Kidney (tissue), 13 donors: ENCODE measurements at regions not wholly inside any gene's neighbourhood (a gene's known extent, or its start where the extent isn't known, plus 50 kb on each side); places are given as distances from the start of the nearest gene placed in this dataset.

Source experiments
- DNase-seq, 5 donors: peaks; one replicate each; pipeline ENCODE4 v3.0.0-alpha.2; 2013 to 2020
- FAIRE-seq: peaks from 2 replicates; lab custom pipeline; 2012; peaks lifted over from hg19 to GRCh38; lab: Jason Lieb, UNC
- H3K27ac ChIP-seq, 2 donors: one replicate each; pipeline ENCODE4 v1.7.0; 2013; ENCODE audit warnings: low read depth in 2 of 2, low read length in 2 of 2, inconsistent platforms in 1 of 2
- H3K27me3 ChIP-seq: one replicate; pipeline ENCODE4 v1.7.1; 2013; ENCODE audit warnings: low read length, inconsistent platforms; ENCODE audit not compliant: control insufficient read depth, insufficient read depth
- H3K36me3 ChIP-seq, 3 donors: one replicate each; pipeline versions ENCODE4 v1.7.0 to v1.7.1; 2013; ENCODE audit warnings: low read length in 3 of 3, control low read depth in 1 of 3, inconsistent platforms in 1 of 3; ENCODE audit not compliant: insufficient read depth in 3 of 3, control insufficient read depth in 2 of 3
- H3K4me1 ChIP-seq, 3 donors: one replicate each; pipeline versions ENCODE4 v1.7.0 to v1.7.1; 2013; ENCODE audit warnings: low read length in 3 of 3, inconsistent platforms in 1 of 3, low read depth in 1 of 3; ENCODE audit not compliant: control insufficient read depth in 2 of 3, insufficient read depth in 2 of 3
- H3K4me3 ChIP-seq, 3 donors: one replicate each; pipeline versions ENCODE4 v1.7.0 to v1.8.1; 2013; ENCODE audit warnings: low read length in 3 of 3, control low read depth in 1 of 3, inconsistent platforms in 1 of 3
- H3K9ac ChIP-seq, 3 donors: one replicate each; pipeline versions ENCODE4 v1.7.0 to v1.7.1; 2013; ENCODE audit warnings: low read length in 3 of 3, control low read depth in 1 of 3, inconsistent platforms in 1 of 3
- H3K9me3 ChIP-seq, 3 donors: one replicate each; pipeline versions ENCODE4 v1.7.0 to v1.7.1; 2013; ENCODE audit warnings: low read length in 3 of 3, control low read depth in 1 of 3, inconsistent platforms in 1 of 3; ENCODE audit not compliant: control insufficient read depth in 2 of 3, insufficient read depth in 1 of 3
- CTCF ChIP-seq: IDR thresholded peaks from 3 replicates; pipeline ENCODE4 v1.5.1; 2012; ENCODE audit warnings: mild to moderate bottlenecking, moderate library complexity, borderline replicate concordance; ENCODE audit not compliant: insufficient read depth; ENCODE audit errors: extremely low read depth
- intact Hi-C: fragments of 100-400 bp; cut with DNase I; formaldehyde crosslinking; loops from one replicate; pipeline ENCODE4 v1.11.1; 2022
- donor health status: control.
- donor health status: control.
- donor health status: control.
- donor health status: control.
- donor health status: control.
- donor health status: DM: yes; HTN: yes; CAD: no.
- donor health status: Normal renal cell carcinoma (clear cell type).

- DNase-seq (no peak), FAIRE-seq (no peak)
- H3K4me1 ChIP-seq: no peaks in the 10 kb centered on the region
- no peak overlapping the region for H3K9ac ChIP-seq
- TF ChIP-seq CTCF: no peak
- intact Hi-C loops: no loop called here
- H3K36me3 ChIP-seq: no peaks in the 10 kb centered on the region
- H3K9me3 ChIP-seq: no peaks in the 10 kb centered on the region
- H3K4me3 ChIP-seq: no peak overlapping the region
- no peaks in the 10 kb centered on the region for H3K27me3 ChIP-seq
- H3K27ac ChIP-seq: no peak overlapping the region
These were observed 663.2 kb upstream of the RGMB start for GRCh38 chr5:98110282-98110691.

- H3K9ac ChIP-seq: no peak overlapping the region
- H3K9me3 ChIP-seq: no peaks in the 10 kb centered on the region
- DNase-seq: no peak
- H3K27me3 ChIP-seq: no peaks in the 10 kb centered on the region
- FAIRE-seq: no peak
- H3K27ac ChIP-seq: no peak overlapping the region
- intact Hi-C loops: no loop called here
- no peak overlapping the region for H3K4me3 ChIP-seq
- no peaks in the 10 kb centered on the region for H3K36me3 ChIP-seq
- no peaks in the 10 kb centered on the region for H3K4me1 ChIP-seq
- no peak for TF ChIP-seq CTCF
These were observed 662.7 kb upstream of the RGMB start for GRCh38 chr5:98110791-98111190.

GRCh38 chr5:98111686-98112085, 661.8 kb upstream of the RGMB start:
- Histone ChIP-seq H3K27me3 (no peaks in the 10 kb centered on the region), H3K36me3 (no peaks in the 10 kb centered on the region), H3K4me3 (no peak overlapping the region), H3K9me3 (no peaks in the 10 kb centered on the region), H3K4me1 (no peaks in the 10 kb centered on the region), H3K9ac (no peak overlapping the region), H3K27ac (no peak overlapping the region)
- FAIRE-seq (no peak), DNase-seq (no peak)
- intact Hi-C loops: no loop called here
- TF ChIP-seq CTCF: no peak
